WTC11 (cell line): ENCODE measurements at regions not wholly inside any gene's neighbourhood (a gene's known extent, or its start where the extent isn't known, plus 50 kb on each side); places are given as distances from the start of the nearest gene placed in this dataset.
A peak's percentile ranks its signal among the peaks of the same experiment; 100 is the strongest.

Source experiments
- ATAC-seq: fragments of 200-7000 bp; cut with Tn5 transposase; 2 replicates; pipeline ENCODE4 v1.10.0; 2021; ENCODE audit warnings: mild to moderate bottlenecking, moderate library complexity
- CTCF ChIA-PET: fragments of 300-600 bp; sonication (Branson Sonifier 250); formaldehyde crosslinking; loops from one replicate; lab custom pipeline; 2021; ENCODE audit warnings: antibody characterized with exemption; lab: Charles Lee
- POLR2A ChIA-PET: fragments of 350-600 bp; sonication (Branson Sonifier 250); formaldehyde crosslinking; loops from one replicate; lab custom pipeline; 2021; ENCODE audit warnings: antibody characterized with exemption; lab: Charles Lee
- DNase-seq: peaks from one replicate; pipeline ENCODE4 v3.0.0; 2021; ENCODE audit warnings: low spot score
- H3K27ac Mint-ChIP-seq: 2 replicates; pipeline ENCODE4 v1.8.0; 2021; ENCODE audit warnings: mixed read lengths
- H3K27me3 Mint-ChIP-seq: 2 replicates; pipeline ENCODE4 v1.8.0; 2021; ENCODE audit warnings: low read depth, mild to moderate bottlenecking, moderate library complexity, mixed read lengths
- H3K36me3 Mint-ChIP-seq: 2 replicates; pipeline ENCODE4 v1.8.0; 2021; ENCODE audit warnings: mixed read lengths
- H3K4me1 Mint-ChIP-seq: 2 replicates; pipeline ENCODE4 v1.8.0; 2022; ENCODE audit warnings: mixed read lengths
- H3K4me3 Mint-ChIP-seq: 2 replicates; pipeline ENCODE4 v1.8.0; 2021; ENCODE audit warnings: mild to moderate bottlenecking, moderate library complexity, mixed read lengths
- H3K9me3 Mint-ChIP-seq: 2 replicates; pipeline ENCODE4 v1.8.0; 2021; ENCODE audit warnings: mixed read lengths
- ESRRA ChIP-seq: sonication (generic); formaldehyde crosslinking; IDR thresholded peaks from 2 replicates; pipeline ENCODE4 v1.8.1; 2022; ENCODE audit warnings: mild to moderate bottlenecking, missing genetic modification reagents, borderline replicate concordance
- GABPB1 ChIP-seq: sonication (generic); formaldehyde crosslinking; IDR thresholded peaks from 2 replicates; pipeline ENCODE4 v1.8.1; 2023; ENCODE audit warnings: mild to moderate bottlenecking, missing genetic modification reagents
- GTF2I ChIP-seq: fragments of 250-450 bp; sonication (Bioruptor Pico); conservative IDR thresholded peaks from 2 replicates; pipeline ENCODE4 v1.4.0; 2021; ENCODE audit warnings: mild to moderate bottlenecking
- JAZF1 ChIP-seq: fragments of 250-450 bp; sonication (Bioruptor Pico); IDR thresholded peaks from 2 replicates; pipeline ENCODE4 v1.9.0; 2021; ENCODE audit warnings: moderate library complexity, mild to moderate bottlenecking, inconsistent platforms
- NR1H2 ChIP-seq: sonication (generic); formaldehyde crosslinking; IDR thresholded peaks from 2 replicates; pipeline ENCODE4 v1.9.0; 2021; ENCODE audit warnings: mild to moderate bottlenecking, moderate library complexity, missing genetic modification reagents
- RELA ChIP-seq: sonication (generic); formaldehyde crosslinking; IDR thresholded peaks from 2 replicates; pipeline ENCODE4 v1.8.1; 2022; ENCODE audit warnings: missing genetic modification reagents, mild to moderate bottlenecking, borderline replicate concordance
- SOX15 ChIP-seq: fragments of 250-450 bp; sonication (Bioruptor Pico); IDR thresholded peaks from 2 replicates; pipeline ENCODE4 v1.9.0; 2021; ENCODE audit warnings: mild to moderate bottlenecking
- TCF7 ChIP-seq: sonication (generic); formaldehyde crosslinking; IDR thresholded peaks from 2 replicates; pipeline ENCODE4 v1.8.0; 2022; ENCODE audit warnings: mild to moderate bottlenecking, low read depth, missing genetic modification reagents, moderate library complexity
- TP53 ChIP-seq: sonication (generic); formaldehyde crosslinking; IDR thresholded peaks from 2 replicates; pipeline ENCODE4 v1.8.1; 2023; ENCODE audit warnings: mild to moderate bottlenecking, missing genetic modification reagents
- USF2 ChIP-seq: sonication (generic); formaldehyde crosslinking; IDR thresholded peaks from 2 replicates; pipeline ENCODE4 v1.8.1; 2023; ENCODE audit warnings: mild to moderate bottlenecking, missing genetic modification reagents, moderate library complexity
- ZBTB21 ChIP-seq: sonication (generic); formaldehyde crosslinking; IDR thresholded peaks from 2 replicates; pipeline ENCODE4 v1.8.1; 2023; ENCODE audit warnings: mild to moderate bottlenecking, missing genetic modification reagents, borderline replicate concordance
- ZNF219 ChIP-seq: sonication (generic); formaldehyde crosslinking; IDR thresholded peaks from 2 replicates; pipeline ENCODE4 v1.8.0; 2023; ENCODE audit warnings: missing genetic modification reagents, mild to moderate bottlenecking, borderline replicate concordance
- ZNF232 ChIP-seq: sonication (generic); formaldehyde crosslinking; IDR thresholded peaks from 2 replicates; pipeline ENCODE4 v1.8.0; 2022; ENCODE audit warnings: mild to moderate bottlenecking, missing genetic modification reagents
- ZNF317 ChIP-seq: sonication (generic); formaldehyde crosslinking; IDR thresholded peaks from 2 replicates; pipeline ENCODE4 v1.8.1; 2023; ENCODE audit warnings: low read depth, mild to moderate bottlenecking, moderate library complexity, missing genetic modification reagents, borderline replicate concordance
- ZNF396 ChIP-seq: fragments of 250-450 bp; sonication (Bioruptor Pico); IDR thresholded peaks from 2 replicates; pipeline ENCODE4 v1.8.0; 2021; ENCODE audit warnings: mild to moderate bottlenecking, moderate library complexity, borderline replicate concordance
- ZNF423 ChIP-seq: fragments of 250-450 bp; sonication (Bioruptor Pico); IDR thresholded peaks from 2 replicates; pipeline ENCODE4 v2.1.2; 2022; ENCODE audit warnings: mild to moderate bottlenecking, moderate library complexity
- ZSCAN18 ChIP-seq: fragments of 250-450 bp; sonication (Bioruptor Pico); IDR thresholded peaks from 2 replicates; pipeline ENCODE4 v2.1.2; 2022; ENCODE audit warnings: mild to moderate bottlenecking, moderate library complexity
- TF ChIP-seq, protein P1 (sequence below): fragments of 200-600 bp; IDR thresholded peaks from 2 replicates; pipeline ENCODE4 v1.8.0; 2022; ENCODE audit warnings: antibody characterized with exemption
- TF ChIP-seq, protein P2 (sequence below): sonication (generic); formaldehyde crosslinking; IDR thresholded peaks from 2 replicates; pipeline ENCODE4 v1.8.1; 2023; ENCODE audit warnings: mild to moderate bottlenecking, missing genetic modification reagents, moderate library complexity

- DNase-seq = no peak
- ChIA-PET POLR2A (no interaction called here), CTCF (interaction anchor here (0.8 to 6.5 kb wide), 5 partner anchors 81 to 149 kb away, joined by 3 to 70 read pairs (median 4); no protein-coding TSS in a partner anchor)
- Mint-ChIP-seq H3K27me3 (peaks cover 10% of the 10 kb centered on the region), H3K27ac (no peak overlapping the region), H3K4me3 (no peak overlapping the region), H3K4me1 (peaks cover 17% of the 10 kb centered on the region), H3K9me3 (peaks cover 17% of the 10 kb centered on the region), H3K36me3 (peaks cover 15% of the 10 kb centered on the region)
- peak; percentile 70 for TF ChIP-seq ZNF423 (CRISPR knock-in tag)
- TF ChIP-seq ZNF232 = no peak
- no peak for ATAC-seq
Measured at GRCh38 chr22:49551897-49552614, 275.6 kb downstream of the BRD1 start.

- ChIA-PET POLR2A (no interaction called here), CTCF (interaction anchor here (0.8 to 6.5 kb wide), 3 partner anchors 81 to 150 kb away, joined by 4 to 70 read pairs (median 6); no protein-coding TSS in a partner anchor)
- peaks cover 12% of the 10 kb centered on the region for H3K27me3 Mint-ChIP-seq
- peaks cover 18% of the 10 kb centered on the region for H3K36me3 Mint-ChIP-seq
- TF ChIP-seq TCF7 (CRISPR knock-in tag) (no peak), TP53 (no peak), ZNF396 (CRISPR knock-in tag) (no peak), NR1H2 (no peak), GTF2I (CRISPR knock-in tag) (no peak)
- ATAC-seq = no peak
- H3K27ac Mint-ChIP-seq = no peak overlapping the region
- no peak overlapping the region for H3K4me3 Mint-ChIP-seq
- H3K9me3 Mint-ChIP-seq = peaks cover 23% of the 10 kb centered on the region
- DNase-seq = no peak
- peaks cover 17% of the 10 kb centered on the region for H3K4me1 Mint-ChIP-seq
Measured at GRCh38 chr22:49551446-49551845, 276.2 kb downstream of the BRD1 start.

- Mint-ChIP-seq H3K4me3 (no peak overlapping the region), H3K27me3 (peaks cover 12% of the 10 kb centered on the region), H3K9me3 (peaks cover 23% of the 10 kb centered on the region), H3K36me3 (peaks cover 18% of the 10 kb centered on the region), H3K4me1 (peaks cover 17% of the 10 kb centered on the region), H3K27ac (no peak overlapping the region)
- TF ChIP-seq, protein P1, sequence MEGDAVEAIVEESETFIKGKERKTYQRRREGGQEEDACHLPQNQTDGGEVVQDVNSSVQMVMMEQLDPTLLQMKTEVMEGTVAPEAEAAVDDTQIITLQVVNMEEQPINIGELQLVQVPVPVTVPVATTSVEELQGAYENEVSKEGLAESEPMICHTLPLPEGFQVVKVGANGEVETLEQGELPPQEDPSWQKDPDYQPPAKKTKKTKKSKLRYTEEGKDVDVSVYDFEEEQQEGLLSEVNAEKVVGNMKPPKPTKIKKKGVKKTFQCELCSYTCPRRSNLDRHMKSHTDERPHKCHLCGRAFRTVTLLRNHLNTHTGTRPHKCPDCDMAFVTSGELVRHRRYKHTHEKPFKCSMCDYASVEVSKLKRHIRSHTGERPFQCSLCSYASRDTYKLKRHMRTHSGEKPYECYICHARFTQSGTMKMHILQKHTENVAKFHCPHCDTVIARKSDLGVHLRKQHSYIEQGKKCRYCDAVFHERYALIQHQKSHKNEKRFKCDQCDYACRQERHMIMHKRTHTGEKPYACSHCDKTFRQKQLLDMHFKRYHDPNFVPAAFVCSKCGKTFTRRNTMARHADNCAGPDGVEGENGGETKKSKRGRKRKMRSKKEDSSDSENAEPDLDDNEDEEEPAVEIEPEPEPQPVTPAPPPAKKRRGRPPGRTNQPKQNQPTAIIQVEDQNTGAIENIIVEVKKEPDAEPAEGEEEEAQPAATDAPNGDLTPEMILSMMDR = 0 out of 2 replicates have a peak, but pooled peaks have one; percentile 14
- no peak for TF ChIP-seq ZBTB21 (CRISPR knock-in tag)
- ATAC-seq (no peak), DNase-seq (no peak)
- ChIA-PET CTCF (interaction anchor here (1.1 to 6.5 kb wide), 2 partner anchors 82 to 118 kb away, joined by 3 to 70 read pairs; no protein-coding TSS in a partner anchor), POLR2A (no interaction called here)
Measured at GRCh38 chr22:49550766-49551362, 276.8 kb downstream of the BRD1 start.

DNA sequence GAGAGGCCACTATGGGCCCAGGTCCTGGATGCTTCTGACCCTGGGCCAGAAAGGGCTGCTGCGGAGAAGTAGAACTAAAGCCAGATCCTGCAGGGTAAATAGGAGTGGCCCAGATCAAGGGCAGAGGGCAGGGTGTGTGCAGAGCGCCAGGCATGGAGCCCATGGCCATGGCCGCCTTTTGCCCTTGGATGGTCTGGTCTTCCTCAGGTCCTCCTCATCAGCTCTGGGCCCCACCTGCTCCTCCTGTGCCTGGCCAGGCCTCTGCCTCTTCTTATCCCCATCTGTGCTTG, 277.6 kb downstream of the BRD1 start:
- peaks cover 17% of the 10 kb centered on the region for H3K4me1 Mint-ChIP-seq
- ATAC-seq (no peak), DNase-seq (no peak)
- CTCF ChIA-PET = interaction anchor here (1.1 to 6.5 kb wide), 2 partner anchors 83 to 117 kb away, joined by 3 to 70 read pairs; no protein-coding TSS in a partner anchor
- POLR2A ChIA-PET = no interaction called here
- H3K36me3 Mint-ChIP-seq = peaks cover 18% of the 10 kb centered on the region
- peaks cover 23% of the 10 kb centered on the region for H3K9me3 Mint-ChIP-seq
- no peak overlapping the region for H3K4me3 Mint-ChIP-seq
- H3K27me3 Mint-ChIP-seq = peaks cover 12% of the 10 kb centered on the region
- H3K27ac Mint-ChIP-seq = no peak overlapping the region
- no peak for TF ChIP-seq RELA (CRISPR knock-in tag)

- no peak overlapping the region for H3K4me3 Mint-ChIP-seq
- DNase-seq = no peak
- peaks cover 23% of the 10 kb centered on the region for H3K9me3 Mint-ChIP-seq
- H3K4me1 Mint-ChIP-seq = peaks cover 17% of the 10 kb centered on the region
- no peak for ATAC-seq
- ChIA-PET CTCF (interaction anchor here (0.6 to 6.5 kb wide), 6 partner anchors 18 to 116 kb away, joined by 3 to 70 read pairs (median 3); no protein-coding TSS in a partner anchor), POLR2A (no interaction called here)
- H3K36me3 Mint-ChIP-seq = peaks cover 18% of the 10 kb centered on the region
- H3K27me3 Mint-ChIP-seq = peaks cover 12% of the 10 kb centered on the region
- H3K27ac Mint-ChIP-seq = no peak overlapping the region
- no peak for TF ChIP-seq ESRRA (CRISPR knock-in tag)
- TF ChIP-seq USF2 (CRISPR knock-in tag) = no peak
- no peak for TF ChIP-seq ZNF219 (CRISPR knock-in tag)
- no peak for TF ChIP-seq ZNF423 (CRISPR knock-in tag)
- no peak for TF ChIP-seq SOX15 (CRISPR knock-in tag)
- TF ChIP-seq ZSCAN18 (CRISPR knock-in tag) = no peak
- TF ChIP-seq, protein P2, sequence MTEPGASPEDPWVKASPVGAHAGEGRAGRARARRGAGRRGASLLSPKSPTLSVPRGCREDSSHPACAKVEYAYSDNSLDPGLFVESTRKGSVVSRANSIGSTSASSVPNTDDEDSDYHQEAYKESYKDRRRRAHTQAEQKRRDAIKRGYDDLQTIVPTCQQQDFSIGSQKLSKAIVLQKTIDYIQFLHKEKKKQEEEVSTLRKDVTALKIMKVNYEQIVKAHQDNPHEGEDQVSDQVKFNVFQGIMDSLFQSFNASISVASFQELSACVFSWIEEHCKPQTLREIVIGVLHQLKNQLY (CRISPR knock-in tag) = no peak
- no peak for TF ChIP-seq GABPB1 (CRISPR knock-in tag)
- no peak for TF ChIP-seq ZNF317
- TF ChIP-seq JAZF1 (CRISPR knock-in tag) = no peak
Measured at GRCh38 chr22:49549256-49550140, 278.2 kb downstream of the BRD1 start.
